ENCODE measurements at regions not wholly inside any gene's neighbourhood (a gene's known extent, or its start where the extent isn't known, plus 50 kb on each side); places are given as distances from the start of the nearest gene placed in this dataset.

- Mint-ChIP-seq H3K27me3 (peaks cover 4% of the 10 kb centered on the region), H3K9me3 (peaks cover 10% of the 10 kb centered on the region), H3K27ac (no peak overlapping the region), H3K36me3 (no peaks in the 10 kb centered on the region), H3K4me3 (no peak overlapping the region), H3K4me1 (ENCODE audit: unreplicated experiment) (peaks cover 5% of the 10 kb centered on the region)
- DNase-seq (ENCODE audit: extremely low spot score, unreplicated experiment) = no peak
- no peak for TF ChIP-seq CTCF (conservative IDR thresholded peaks at IDR 0.05)
Observed at GRCh38 chr7:68544851-68545250, 1053.4 kb upstream of the AUTS2 start.

- Mint-ChIP-seq H3K27ac (no peak overlapping the region), H3K27me3 (peaks cover 4% of the 10 kb centered on the region), H3K4me3 (no peak overlapping the region), H3K36me3 (no peaks in the 10 kb centered on the region), H3K4me1 (ENCODE audit: unreplicated experiment) (peaks cover 5% of the 10 kb centered on the region), H3K9me3 (peaks cover 5% of the 10 kb centered on the region)
- no peak for DNase-seq (ENCODE audit: extremely low spot score, unreplicated experiment)
- no peak for TF ChIP-seq CTCF (conservative IDR thresholded peaks at IDR 0.05)
Observed at GRCh38 chr7:68547181-68547580, 1051.1 kb upstream of the AUTS2 start.

GRCh38 chr7:68547799-68548198 lies 1050.5 kb upstream of the AUTS2 start:
- Mint-ChIP-seq H3K27ac (peak overlapping the region; percentile 35), H3K27me3 (peaks cover 4% of the 10 kb centered on the region), H3K9me3 (peaks cover 5% of the 10 kb centered on the region), H3K36me3 (no peaks in the 10 kb centered on the region), H3K4me3 (no peak overlapping the region), H3K4me1 (ENCODE audit: unreplicated experiment) (peaks cover 5% of the 10 kb centered on the region)
- DNase-seq (ENCODE audit: extremely low spot score, unreplicated experiment) = no peak
- no peak for TF ChIP-seq CTCF (conservative IDR thresholded peaks at IDR 0.05)

- Mint-ChIP-seq H3K9me3 (peaks cover 5% of the 10 kb centered on the region), H3K36me3 (no peaks in the 10 kb centered on the region), H3K4me1 (ENCODE audit: unreplicated experiment) (peaks cover 5% of the 10 kb centered on the region), H3K27me3 (peaks cover 4% of the 10 kb centered on the region), H3K27ac (no peak overlapping the region), H3K4me3 (no peak overlapping the region)
- no peak for TF ChIP-seq CTCF (conservative IDR thresholded peaks at IDR 0.05)
- no peak for DNase-seq (ENCODE audit: extremely low spot score, unreplicated experiment)
Observed at GRCh38 chr7:68550027-68550426, 1048.2 kb upstream of the AUTS2 start.

GRCh38 chr7:68550635-68551034 lies 1047.6 kb upstream of the AUTS2 start:
- Mint-ChIP-seq H3K27me3 (peaks cover 4% of the 10 kb centered on the region), H3K4me3 (no peak overlapping the region), H3K27ac (no peak overlapping the region), H3K9me3 (peaks cover 5% of the 10 kb centered on the region), H3K4me1 (ENCODE audit: unreplicated experiment) (peaks cover 5% of the 10 kb centered on the region), H3K36me3 (no peaks in the 10 kb centered on the region)
- DNase-seq (ENCODE audit: extremely low spot score, unreplicated experiment) = no peak
- no peak for TF ChIP-seq CTCF (conservative IDR thresholded peaks at IDR 0.05)

- H3K27me3 Mint-ChIP-seq = no peaks in the 10 kb centered on the region
- TF ChIP-seq CTCF (conservative IDR thresholded peaks at IDR 0.05) = no peak
- DNase-seq (ENCODE audit: extremely low spot score, unreplicated experiment) = no peak
- H3K4me1 Mint-ChIP-seq (ENCODE audit: unreplicated experiment) = no peaks in the 10 kb centered on the region
- no peak overlapping the region for H3K4me3 Mint-ChIP-seq
- H3K27ac Mint-ChIP-seq = no peak overlapping the region
- no peaks in the 10 kb centered on the region for H3K9me3 Mint-ChIP-seq
- no peaks in the 10 kb centered on the region for H3K36me3 Mint-ChIP-seq
Observed at GRCh38 chr7:68556537-68556936, 1041.7 kb upstream of the AUTS2 start.

Measured in type B pancreatic cell (in vitro differentiated cells).